IMR-90 (cell line): ENCODE measurements at regions not wholly inside any gene's neighbourhood (a gene's known extent, or its start where the extent isn't known, plus 50 kb on each side); places are given as distances from the start of the nearest gene placed in this dataset.

ENCODE experiments used
- CEBPB ChIP-seq: IDR thresholded peaks from 2 replicates; pipeline ENCODE4 v1.6.1; 2012; ENCODE audit warnings: low read depth, low read length, improper control_type of control experiment
- FOS ChIP-seq: fragments of 150-350 bp; IDR thresholded peaks from 2 replicates; pipeline ENCODE4 v1.6.1; 2016; ENCODE audit warnings: low read depth, low read length
- MAFK ChIP-seq: IDR thresholded peaks from 2 replicates; pipeline ENCODE4 v1.6.1; 2012; ENCODE audit warnings: low read depth, low read length, improper control_type of control experiment
- MAZ ChIP-seq: IDR thresholded peaks from 2 replicates; pipeline ENCODE4 v1.6.1; 2012; ENCODE audit warnings: low read depth, mild to moderate bottlenecking, low read length, improper control_type of control experiment, moderate library complexity, borderline replicate concordance
- MXI1 ChIP-seq: IDR thresholded peaks from 2 replicates; pipeline ENCODE4 v1.6.1; 2012; ENCODE audit warnings: low read depth, mild to moderate bottlenecking, low read length, moderate library complexity, borderline replicate concordance
- NFE2L2 ChIP-seq: fragments of 150-350 bp; IDR thresholded peaks from 2 replicates; pipeline ENCODE4 v1.6.1; 2016; ENCODE audit warnings: low read depth, mild to moderate bottlenecking, low read length
- POLR2A ChIP-seq: IDR thresholded peaks from 2 replicates; pipeline ENCODE4 v1.6.1; 2012; ENCODE audit warnings: mild to moderate bottlenecking, low read depth, low read length
- RAD21 ChIP-seq: IDR thresholded peaks from 2 replicates; pipeline ENCODE4 v1.6.1; 2012; ENCODE audit warnings: low read length, improper control_type of control experiment
- RCOR1 ChIP-seq: IDR thresholded peaks from 2 replicates; pipeline ENCODE4 v1.6.1; 2012; ENCODE audit warnings: mild to moderate bottlenecking, low read length, improper control_type of control experiment; ENCODE audit not compliant: insufficient replicate concordance
- RFX5 ChIP-seq: IDR thresholded peaks from 2 replicates; pipeline ENCODE4 v1.8.0; 2012; ENCODE audit warnings: low read depth, mild to moderate bottlenecking, low read length, moderate library complexity
- SMC3 ChIP-seq: fragments of 150-350 bp; IDR thresholded peaks from 2 replicates; pipeline ENCODE4 v1.6.1; 2016; ENCODE audit warnings: low read depth, mild to moderate bottlenecking, antibody characterized with exemption, low read length, moderate library complexity
- TF ChIP-seq, protein P1 (sequence below): conservative IDR thresholded peaks from 2 replicates; pipeline ENCODE4 v1.5.1; 2012; ENCODE audit warnings: mild to moderate bottlenecking, low read depth, low read length, improper control_type of control experiment
- TF ChIP-seq, protein P2 (sequence below): fragments of 150-350 bp; IDR thresholded peaks from 2 replicates; pipeline ENCODE4 v1.6.1; 2016; ENCODE audit warnings: low read depth, mild to moderate bottlenecking, low read length, moderate library complexity, borderline replicate concordance
- TF ChIP-seq, protein P3 (sequence below): fragments of 150-350 bp; IDR thresholded peaks from 2 replicates; pipeline ENCODE4 v1.6.1; 2017; ENCODE audit warnings: mild to moderate bottlenecking, antibody characterized with exemption, low read length, low read depth

DNA sequence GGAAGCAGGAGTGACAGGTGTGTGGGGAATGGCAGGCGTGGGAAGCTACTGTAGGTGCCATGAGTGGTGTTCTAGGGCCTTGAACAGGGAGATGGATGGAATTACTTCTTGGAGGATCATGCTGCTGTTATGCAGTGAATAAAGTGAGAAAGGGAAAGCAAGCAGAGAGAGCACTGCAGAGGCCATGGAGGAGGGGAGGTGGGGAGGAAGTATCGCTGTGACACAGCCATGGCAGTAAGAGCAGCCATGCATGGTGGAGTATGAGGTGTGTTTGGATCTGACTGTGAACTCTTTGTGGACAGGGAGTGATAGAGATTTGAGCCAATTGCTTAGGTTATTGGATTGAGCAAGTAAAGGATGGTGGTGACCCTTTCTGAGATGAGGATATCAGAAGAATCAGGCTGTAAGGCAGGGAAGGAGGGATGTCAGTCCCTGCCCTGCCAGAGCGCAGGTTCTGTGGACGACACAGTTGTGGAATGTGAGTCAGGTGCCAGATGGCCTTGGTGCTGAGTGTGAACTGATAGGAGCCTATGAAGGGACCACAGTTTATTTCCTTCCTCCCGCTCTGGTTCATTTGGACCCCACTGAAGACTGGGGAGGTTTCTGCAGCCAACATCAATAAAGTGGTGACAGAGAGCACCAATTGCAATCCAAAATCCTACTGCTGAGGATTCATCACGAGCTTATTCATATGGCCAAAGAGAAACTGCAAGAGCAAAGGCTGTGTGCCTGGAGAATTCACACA, 105.5 kb upstream of the TMEM72 start:
- TF ChIP-seq POLR2A (no peak), MXI1 (no peak), MAFK (no peak), RAD21 (no peak), RFX5 (no peak), MAZ (no peak), RCOR1 (no peak), CEBPB (no peak), FOS (no peak), NFE2L2 (no peak), SMC3 (no peak)
- TF ChIP-seq, protein P1, sequence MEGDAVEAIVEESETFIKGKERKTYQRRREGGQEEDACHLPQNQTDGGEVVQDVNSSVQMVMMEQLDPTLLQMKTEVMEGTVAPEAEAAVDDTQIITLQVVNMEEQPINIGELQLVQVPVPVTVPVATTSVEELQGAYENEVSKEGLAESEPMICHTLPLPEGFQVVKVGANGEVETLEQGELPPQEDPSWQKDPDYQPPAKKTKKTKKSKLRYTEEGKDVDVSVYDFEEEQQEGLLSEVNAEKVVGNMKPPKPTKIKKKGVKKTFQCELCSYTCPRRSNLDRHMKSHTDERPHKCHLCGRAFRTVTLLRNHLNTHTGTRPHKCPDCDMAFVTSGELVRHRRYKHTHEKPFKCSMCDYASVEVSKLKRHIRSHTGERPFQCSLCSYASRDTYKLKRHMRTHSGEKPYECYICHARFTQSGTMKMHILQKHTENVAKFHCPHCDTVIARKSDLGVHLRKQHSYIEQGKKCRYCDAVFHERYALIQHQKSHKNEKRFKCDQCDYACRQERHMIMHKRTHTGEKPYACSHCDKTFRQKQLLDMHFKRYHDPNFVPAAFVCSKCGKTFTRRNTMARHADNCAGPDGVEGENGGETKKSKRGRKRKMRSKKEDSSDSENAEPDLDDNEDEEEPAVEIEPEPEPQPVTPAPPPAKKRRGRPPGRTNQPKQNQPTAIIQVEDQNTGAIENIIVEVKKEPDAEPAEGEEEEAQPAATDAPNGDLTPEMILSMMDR = no peak
- TF ChIP-seq, protein P2, sequence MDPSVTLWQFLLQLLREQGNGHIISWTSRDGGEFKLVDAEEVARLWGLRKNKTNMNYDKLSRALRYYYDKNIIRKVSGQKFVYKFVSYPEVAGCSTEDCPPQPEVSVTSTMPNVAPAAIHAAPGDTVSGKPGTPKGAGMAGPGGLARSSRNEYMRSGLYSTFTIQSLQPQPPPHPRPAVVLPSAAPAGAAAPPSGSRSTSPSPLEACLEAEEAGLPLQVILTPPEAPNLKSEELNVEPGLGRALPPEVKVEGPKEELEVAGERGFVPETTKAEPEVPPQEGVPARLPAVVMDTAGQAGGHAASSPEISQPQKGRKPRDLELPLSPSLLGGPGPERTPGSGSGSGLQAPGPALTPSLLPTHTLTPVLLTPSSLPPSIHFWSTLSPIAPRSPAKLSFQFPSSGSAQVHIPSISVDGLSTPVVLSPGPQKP = no peak
- TF ChIP-seq, protein P3, sequence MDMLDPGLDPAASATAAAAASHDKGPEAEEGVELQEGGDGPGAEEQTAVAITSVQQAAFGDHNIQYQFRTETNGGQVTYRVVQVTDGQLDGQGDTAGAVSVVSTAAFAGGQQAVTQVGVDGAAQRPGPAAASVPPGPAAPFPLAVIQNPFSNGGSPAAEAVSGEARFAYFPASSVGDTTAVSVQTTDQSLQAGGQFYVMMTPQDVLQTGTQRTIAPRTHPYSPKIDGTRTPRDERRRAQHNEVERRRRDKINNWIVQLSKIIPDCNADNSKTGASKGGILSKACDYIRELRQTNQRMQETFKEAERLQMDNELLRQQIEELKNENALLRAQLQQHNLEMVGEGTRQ = no peak
